ENCODE measurements at regions not wholly inside any gene's neighbourhood (a gene's known extent, or its start where the extent isn't known, plus 50 kb on each side); places are given as distances from the start of the nearest gene placed in this dataset.

- no peak for DNase-seq (ENCODE audit: low spot score)
These were observed 341.4 kb upstream of the PODXL start for GRCh38 chr7:131897790-131898165.

DNA sequence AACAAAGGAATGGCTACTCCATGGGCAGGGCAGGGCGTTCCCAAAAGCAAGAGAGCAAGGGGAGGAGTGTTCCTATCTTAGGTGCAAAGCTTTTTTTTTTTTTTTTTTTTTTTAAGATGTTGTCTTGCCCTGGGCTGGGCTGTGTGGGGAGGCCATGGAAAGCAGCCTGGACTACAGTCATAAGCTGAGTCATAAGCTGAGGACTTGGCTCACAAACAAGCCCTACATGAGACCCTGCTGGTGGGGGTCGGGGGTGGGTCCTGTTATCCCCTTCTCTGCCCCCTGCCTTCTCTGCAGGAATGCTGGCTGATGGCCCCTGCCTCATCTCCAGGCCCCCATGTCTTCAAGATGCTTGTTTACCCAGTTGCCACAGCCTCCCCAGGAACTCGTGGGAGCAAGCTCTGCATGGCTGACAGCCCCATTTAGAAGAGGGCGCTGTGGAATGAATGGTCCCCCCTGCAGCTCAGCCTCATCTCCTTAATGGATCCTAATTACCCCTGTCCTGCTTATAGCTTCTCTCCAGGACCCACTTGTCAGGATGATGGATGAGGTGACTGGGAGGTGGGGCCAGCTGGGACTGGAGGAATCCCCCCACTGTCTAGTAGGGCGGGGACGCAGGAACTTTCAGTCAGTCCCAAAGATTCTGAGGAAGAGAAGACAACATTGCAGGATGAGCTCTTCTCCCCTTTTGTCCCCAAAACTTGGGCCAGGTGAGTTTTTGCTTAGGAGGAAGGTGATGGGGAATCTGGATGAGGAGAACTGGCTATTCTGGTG, 340.8 kb upstream of the PODXL start:
- DNase-seq (ENCODE audit: low spot score), result no peak

GRCh38 chr7:131896165-131896863, 339.9 kb upstream of the PODXL start:
- no peak for DNase-seq (ENCODE audit: low spot score)

DNA sequence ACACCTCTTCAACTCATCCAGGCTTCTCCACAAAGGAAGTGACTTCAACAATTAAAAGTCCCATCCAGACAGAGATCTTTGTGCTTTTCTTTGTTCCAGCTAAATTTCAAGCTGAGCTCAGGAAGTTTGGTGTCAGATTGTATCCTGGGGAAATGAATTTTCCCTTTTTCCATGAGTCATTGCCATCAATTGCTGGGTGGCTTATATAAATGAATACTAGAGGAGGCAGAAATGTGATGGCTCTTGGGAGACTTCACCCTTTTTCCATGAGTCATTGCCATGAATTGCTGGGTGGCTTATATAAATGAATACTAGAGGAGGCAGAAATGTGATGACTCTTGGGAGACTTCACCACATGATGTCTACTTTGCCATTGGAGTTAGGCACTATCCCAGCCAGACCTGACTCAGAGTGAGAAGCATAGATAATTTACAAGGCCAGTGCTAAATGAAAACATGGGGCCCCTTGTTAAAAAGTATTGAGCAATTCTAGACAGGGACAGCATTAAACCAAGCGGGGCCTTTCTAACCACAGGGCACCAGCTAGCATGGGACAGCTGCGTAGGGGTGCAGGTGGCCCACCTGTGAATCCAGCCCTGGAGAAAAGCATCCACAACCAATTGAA, 339.2 kb upstream of the PODXL start:
- peak; percentile 66 for DNase-seq (ENCODE audit: low spot score)

GRCh38 chr7:131893631-131894340, 337.4 kb upstream of the PODXL start:
- no peak for DNase-seq (ENCODE audit: low spot score)

DNA sequence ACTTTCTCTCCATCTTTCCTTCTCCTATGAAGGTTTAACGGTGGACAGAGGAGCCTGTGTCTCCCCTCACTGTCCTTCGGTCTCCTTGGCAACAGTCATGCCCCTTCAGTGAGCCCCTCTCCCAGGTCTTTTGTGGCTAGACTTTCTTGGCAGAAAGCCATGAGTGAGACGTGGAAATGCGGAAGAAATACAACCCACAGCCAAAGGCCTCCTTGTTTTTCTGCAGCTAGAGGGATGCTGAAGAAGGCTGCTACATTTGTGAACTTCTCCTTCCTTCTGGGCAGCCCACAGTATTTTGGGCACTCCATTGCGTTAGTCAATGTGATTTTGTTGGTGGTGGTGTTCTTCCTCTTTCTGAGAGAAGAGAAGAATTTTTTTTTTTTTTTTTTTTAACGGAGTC, 333.7 kb upstream of the PODXL start:
- DNase-seq (ENCODE audit: low spot score), result no peak

GRCh38 chr7:131889572-131890150, 333.2 kb upstream of the PODXL start:
- DNase-seq (ENCODE audit: low spot score), result no peak

- no peak for DNase-seq (ENCODE audit: low spot score)
These were observed 327.3 kb upstream of the PODXL start for GRCh38 chr7:131883769-131884168.

DNA sequence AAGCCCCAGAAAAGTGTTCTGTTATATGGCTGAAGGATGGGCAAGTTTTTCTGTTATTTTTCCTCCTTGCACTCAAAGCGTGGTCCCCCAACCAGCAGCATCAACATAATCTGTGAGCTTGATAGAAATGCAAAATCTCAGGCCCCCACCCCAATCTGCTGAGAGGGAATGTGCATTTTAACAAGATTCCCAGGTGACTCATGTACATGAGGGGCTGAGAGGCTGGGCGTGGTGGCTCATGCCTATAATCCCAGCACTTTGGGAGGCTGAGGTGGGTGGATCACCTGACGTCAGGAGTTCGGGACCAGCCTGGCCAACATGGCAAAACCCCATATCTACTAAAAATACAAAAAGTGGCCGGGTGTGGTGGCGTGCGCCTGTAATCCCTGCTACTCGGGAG, 326.8 kb upstream of the PODXL start:
- DNase-seq (ENCODE audit: low spot score), result no peak

DNA sequence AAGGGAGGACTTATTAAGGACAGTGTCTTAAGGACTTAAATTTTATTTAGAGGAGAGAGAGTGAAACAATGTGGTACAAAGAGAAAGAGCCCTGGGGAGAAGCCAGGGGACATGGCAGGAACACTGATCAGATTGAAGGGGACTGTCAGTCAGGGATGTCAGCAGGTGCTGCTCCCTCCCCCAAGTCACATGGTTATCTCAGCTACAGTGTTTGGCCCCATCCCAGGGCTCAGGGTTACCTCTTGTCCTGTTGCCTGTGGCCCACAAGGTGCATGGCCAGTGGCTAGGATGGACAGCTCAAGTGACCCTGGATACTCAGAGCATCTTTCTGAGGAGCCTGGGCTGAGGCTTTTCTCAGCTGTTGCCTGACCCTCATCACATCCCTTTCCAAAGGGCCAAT, 325.9 kb upstream of the PODXL start:
- DNase-seq (ENCODE audit: low spot score), result no peak

DNA sequence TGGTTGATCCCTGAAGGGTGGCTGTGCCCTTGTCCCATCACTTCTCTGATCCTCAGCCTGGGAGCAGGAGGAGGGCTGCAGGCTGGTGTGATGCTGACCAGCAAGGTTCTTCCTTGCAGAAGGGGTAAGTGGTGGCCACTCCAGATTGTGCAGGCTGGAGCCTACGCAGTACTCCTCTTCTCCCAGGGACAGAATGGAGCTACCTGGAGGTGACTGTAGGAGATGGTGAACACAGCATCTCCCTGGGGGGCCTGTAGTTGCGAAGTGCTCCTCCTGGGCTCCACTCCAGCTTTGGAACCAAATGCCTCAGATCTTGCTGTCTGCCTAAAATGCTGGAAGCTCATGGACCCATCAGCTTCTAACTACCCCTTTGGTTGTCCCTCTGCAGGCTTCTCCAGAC, 323.6 kb upstream of the PODXL start:
- no peak for DNase-seq (ENCODE audit: low spot score)

DNA sequence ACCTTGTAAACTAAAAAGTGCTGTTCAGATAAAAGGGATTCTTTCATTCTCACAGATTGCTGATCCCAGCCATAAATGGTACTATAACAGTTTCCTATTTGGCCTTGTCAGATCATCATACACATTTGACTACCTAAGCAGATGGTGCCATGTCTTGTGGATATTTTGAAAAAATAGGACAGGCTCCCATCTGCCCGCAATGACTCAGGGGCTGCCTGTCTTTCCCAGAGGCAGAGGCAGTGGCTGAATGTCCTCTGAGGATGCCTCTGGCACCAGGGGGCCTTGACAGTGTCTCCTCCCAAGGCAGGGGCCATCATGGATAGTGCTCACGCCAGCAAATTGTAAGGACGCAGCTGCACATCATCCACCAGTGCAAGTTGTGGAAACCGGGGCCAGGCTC, 323.0 kb upstream of the PODXL start:
- DNase-seq (ENCODE audit: low spot score), result no peak

- no peak for DNase-seq (ENCODE audit: low spot score)
These were observed 322.3 kb upstream of the PODXL start for GRCh38 chr7:131878777-131879176.

DNA sequence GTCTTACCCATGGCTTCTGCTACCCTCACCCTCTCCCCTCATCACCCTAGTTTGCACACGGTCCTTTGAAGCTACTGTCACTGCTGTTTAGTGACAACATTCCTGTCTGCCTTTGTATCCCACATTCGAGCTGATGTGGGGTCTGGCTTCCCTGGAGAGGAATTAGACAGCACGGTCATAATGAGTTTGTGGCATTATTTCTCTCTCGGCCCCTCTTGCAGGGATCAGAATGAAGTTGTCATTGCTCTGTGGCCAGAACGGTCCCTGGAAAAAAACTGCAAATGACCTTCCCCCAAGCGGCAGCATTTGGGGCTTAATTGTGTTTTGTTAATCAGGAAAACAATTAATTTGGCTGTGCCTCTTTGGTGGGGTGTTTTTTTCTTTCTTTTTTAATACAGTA, 317.2 kb upstream of the PODXL start:
- no peak for DNase-seq (ENCODE audit: low spot score)

DNA sequence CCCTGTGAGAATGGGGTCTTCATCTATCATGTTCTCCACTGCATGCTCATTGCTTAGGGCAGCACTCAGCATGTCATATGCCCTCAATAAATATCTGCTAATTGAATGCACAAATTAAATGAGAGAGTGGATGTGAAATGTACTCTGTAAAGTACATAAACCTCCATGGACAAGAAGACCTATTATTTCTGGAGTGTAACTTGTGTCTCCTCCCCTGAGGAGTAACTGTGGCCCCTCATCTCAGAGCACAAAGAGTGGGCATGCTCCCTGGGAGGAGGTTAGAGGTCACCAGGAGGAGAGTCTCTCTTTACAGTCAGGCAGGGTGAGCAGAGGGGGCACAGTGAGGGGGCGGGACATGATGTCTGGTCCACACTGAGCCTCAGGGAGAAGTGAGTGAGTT, 313.6 kb upstream of the PODXL start:
- no peak for DNase-seq (ENCODE audit: low spot score)

- DNase-seq (ENCODE audit: low spot score), result no peak
These were observed 312.9 kb upstream of the PODXL start for GRCh38 chr7:131869169-131869844.

DNA sequence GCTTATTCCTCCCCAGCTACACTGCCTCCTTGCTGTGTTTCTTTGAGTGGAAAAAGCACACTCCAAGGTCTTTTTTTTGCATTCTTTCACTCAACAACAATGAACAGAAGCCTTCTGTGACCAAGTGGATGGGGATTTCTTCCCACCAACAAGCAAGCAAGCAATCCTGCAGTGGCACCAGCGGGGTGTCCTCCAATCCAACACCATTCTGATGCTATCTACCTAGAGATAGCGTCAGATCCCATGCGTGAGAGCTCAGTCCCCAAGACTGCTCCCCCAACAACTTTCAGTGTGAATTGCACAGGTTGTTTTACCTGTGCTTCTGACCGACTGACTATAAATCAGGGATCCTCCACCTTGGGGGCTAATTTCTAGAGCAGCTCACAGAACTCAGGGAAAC, 311.0 kb upstream of the PODXL start:
- no peak for DNase-seq (ENCODE audit: low spot score)

- DNase-seq (ENCODE audit: low spot score), result no peak
These were observed 309.5 kb upstream of the PODXL start for GRCh38 chr7:131865911-131866310.

GRCh38 chr7:131861620-131862346, 305.4 kb upstream of the PODXL start:
- DNase-seq (ENCODE audit: low spot score), result no peak

DNA sequence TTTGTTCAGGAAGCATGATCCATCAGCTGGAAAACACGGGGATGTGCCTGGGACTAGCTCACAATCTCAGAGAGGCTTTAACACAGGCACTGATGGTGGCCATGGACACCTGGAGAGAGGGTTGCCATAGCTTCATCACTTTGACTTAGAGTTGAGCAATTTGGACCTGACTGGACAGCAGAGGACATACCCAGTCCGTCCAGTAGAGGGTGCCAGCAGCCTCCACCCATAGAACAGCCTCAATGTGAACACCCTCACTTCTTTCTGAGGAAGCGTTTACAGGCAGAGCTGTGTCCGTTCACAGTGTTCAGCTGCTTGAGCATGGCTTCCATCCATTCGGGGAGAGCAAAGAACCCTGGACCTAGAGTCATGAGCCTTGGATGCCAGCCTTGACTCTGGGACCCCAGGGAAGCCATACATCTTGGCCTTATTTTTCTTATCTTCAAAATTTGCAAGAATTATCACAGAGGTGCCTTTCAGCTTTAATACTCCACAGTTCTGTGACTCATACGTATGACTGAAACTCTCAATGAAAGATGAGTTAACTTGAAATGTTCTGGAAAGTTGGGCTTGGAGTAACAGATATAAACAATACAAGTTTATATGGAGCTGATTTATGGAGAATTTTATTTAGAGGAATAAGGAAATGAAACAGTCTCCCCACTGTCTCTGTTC, 302.9 kb upstream of the PODXL start:
- peak; percentile 68 for DNase-seq (ENCODE audit: low spot score)

- no peak for DNase-seq (ENCODE audit: low spot score)
These were observed 302.2 kb upstream of the PODXL start for GRCh38 chr7:131858611-131859010.

Measured in RKO (cell line).